ENCODE measurements at regions not wholly inside any gene's neighbourhood (a gene's known extent, or its start where the extent isn't known, plus 50 kb on each side); places are given as distances from the start of the nearest gene placed in this dataset.
A peak's percentile ranks its signal among the peaks of the same experiment; 100 is the strongest.
"Not testable (repeated sequence)": the region's sequence is repeated elsewhere in the genome, so short reads cannot be mapped to it uniquely, and the experiment has no call there.

- no peak for DNase-seq
Measured at GRCh38 chr1:157209514-157209913, 71.3 kb upstream of the ETV3 start.

GRCh38 chr1:157205982-157206381 lies 67.8 kb upstream of the ETV3 start:
- DNase-seq = not testable (repeated sequence)

GRCh38 chr1:157203166-157203565 lies 65.0 kb upstream of the ETV3 start:
- no peak for DNase-seq

GRCh38 chr1:157202331-157202730 lies 64.1 kb upstream of the ETV3 start:
- no peak for DNase-seq

GRCh38 chr1:157201767-157202166 lies 63.6 kb upstream of the ETV3 start:
- DNase-seq = peak in 2 of 3 experiments; percentile 38 to 64

GRCh38 chr1:157200451-157200850 lies 62.3 kb upstream of the ETV3 start:
- DNase-seq = no peak

GRCh38 chr1:157199421-157199755 lies 61.2 kb upstream of the ETV3 start:
- DNase-seq = no peak

GRCh38 chr1:157198619-157199420 lies 60.6 kb upstream of the ETV3 start:
- peak in 2 of 3 experiments; percentile 30 to 49 for DNase-seq

GRCh38 chr1:157197906-157198435 lies 59.8 kb upstream of the ETV3 start:
- no peak for DNase-seq

GRCh38 chr1:157196670-157197456 lies 58.7 kb upstream of the ETV3 start:
- peak; percentile 21 to 62 (median 47) for DNase-seq

GRCh38 chr1:157196245-157196543 lies 58.0 kb upstream of the ETV3 start:
- DNase-seq = no peak

GRCh38 chr1:157195521-157196244 lies 57.5 kb upstream of the ETV3 start:
- no peak for DNase-seq

GRCh38 chr1:157194731-157195520 lies 56.7 kb upstream of the ETV3 start:
- no peak for DNase-seq

GRCh38 chr1:157193702-157194391 lies 55.7 kb upstream of the ETV3 start:
- DNase-seq = peak; percentile 59 to 92 (median 82)

- DNase-seq = peak in 2 of 3 experiments; percentile 52 to 72
Measured at GRCh38 chr1:157193219-157193618, 55.0 kb upstream of the ETV3 start.

- no peak for DNase-seq
Measured at GRCh38 chr1:157189986-157190982, 52.1 kb upstream of the ETV3 start.

GRCh38 chr1:157189096-157189495 lies 50.9 kb upstream of the ETV3 start:
- DNase-seq = no peak
